ENCODE measurements at regions not wholly inside any gene's neighbourhood (a gene's known extent, or its start where the extent isn't known, plus 50 kb on each side); places are given as distances from the start of the nearest gene placed in this dataset.

DNA sequence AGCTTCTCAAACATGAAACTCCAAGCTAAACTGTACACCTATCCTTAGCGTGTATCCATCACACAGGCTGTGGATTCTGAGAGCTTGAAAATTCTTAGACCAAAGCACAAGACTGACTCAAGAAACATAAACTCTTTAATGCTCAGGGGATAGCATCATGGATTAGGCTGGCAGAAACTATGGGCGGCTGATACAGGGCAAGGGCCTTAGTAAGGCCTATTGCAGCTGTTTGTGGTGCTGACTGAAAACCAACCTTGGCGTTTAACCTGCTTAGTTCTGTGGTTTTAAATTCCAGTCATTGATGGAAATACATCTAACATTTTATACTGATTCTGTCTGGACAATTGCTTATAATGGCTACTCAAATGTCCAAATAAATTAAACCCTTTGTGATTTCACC, 183.7 kb downstream of the TLR4 start:
- Mint-ChIP-seq H3K4me3 (no peak overlapping the region), H3K27ac (no peak overlapping the region), H3K27me3 (ENCODE audit: insufficient read depth, low read depth) (peaks cover 2% of the 10 kb centered on the region), H3K4me1 (peaks cover 4% of the 10 kb centered on the region), H3K9me3 (no peaks in the 10 kb centered on the region), H3K36me3 (no peaks in the 10 kb centered on the region)
- H3F3A ChIP-seq (ENCODE audit: low read depth), result no peaks in the 10 kb centered on the region
- no peaks in the 10 kb centered on the region for H3K27me3 ChIP-seq
- H3K79me2 ChIP-seq (ENCODE audit: low read depth), result no peaks in the 10 kb centered on the region
- H4K20me1 ChIP-seq (ENCODE audit: low read depth), result no peaks in the 10 kb centered on the region
- no peak overlapping the region for H3K4me2 ChIP-seq
- no peak for TF ChIP-seq EZH2 (IDR thresholded peaks at IDR 0.05)
- TF ChIP-seq, protein P1, sequence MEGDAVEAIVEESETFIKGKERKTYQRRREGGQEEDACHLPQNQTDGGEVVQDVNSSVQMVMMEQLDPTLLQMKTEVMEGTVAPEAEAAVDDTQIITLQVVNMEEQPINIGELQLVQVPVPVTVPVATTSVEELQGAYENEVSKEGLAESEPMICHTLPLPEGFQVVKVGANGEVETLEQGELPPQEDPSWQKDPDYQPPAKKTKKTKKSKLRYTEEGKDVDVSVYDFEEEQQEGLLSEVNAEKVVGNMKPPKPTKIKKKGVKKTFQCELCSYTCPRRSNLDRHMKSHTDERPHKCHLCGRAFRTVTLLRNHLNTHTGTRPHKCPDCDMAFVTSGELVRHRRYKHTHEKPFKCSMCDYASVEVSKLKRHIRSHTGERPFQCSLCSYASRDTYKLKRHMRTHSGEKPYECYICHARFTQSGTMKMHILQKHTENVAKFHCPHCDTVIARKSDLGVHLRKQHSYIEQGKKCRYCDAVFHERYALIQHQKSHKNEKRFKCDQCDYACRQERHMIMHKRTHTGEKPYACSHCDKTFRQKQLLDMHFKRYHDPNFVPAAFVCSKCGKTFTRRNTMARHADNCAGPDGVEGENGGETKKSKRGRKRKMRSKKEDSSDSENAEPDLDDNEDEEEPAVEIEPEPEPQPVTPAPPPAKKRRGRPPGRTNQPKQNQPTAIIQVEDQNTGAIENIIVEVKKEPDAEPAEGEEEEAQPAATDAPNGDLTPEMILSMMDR (IDR thresholded peaks at IDR 0.05), result no peak
- TF ChIP-seq EZH2phosphoT487 (IDR thresholded peaks at IDR 0.05), result no peak
- no peaks in the 10 kb centered on the region for H3K9me3 ChIP-seq (ENCODE audit: low read depth)
- no peak overlapping the region for H3K9ac ChIP-seq
- DNase-seq (ENCODE audit: low spot score), result no peak
- no peaks in the 10 kb centered on the region for H3K36me3 ChIP-seq
- H3K4me1 ChIP-seq, result no peaks in the 10 kb centered on the region
- H2AFZ ChIP-seq (replicated peaks), result no peak overlapping the region
- no peak overlapping the region for H3K27ac ChIP-seq
- no peak overlapping the region for H3K4me3 ChIP-seq

DNA sequence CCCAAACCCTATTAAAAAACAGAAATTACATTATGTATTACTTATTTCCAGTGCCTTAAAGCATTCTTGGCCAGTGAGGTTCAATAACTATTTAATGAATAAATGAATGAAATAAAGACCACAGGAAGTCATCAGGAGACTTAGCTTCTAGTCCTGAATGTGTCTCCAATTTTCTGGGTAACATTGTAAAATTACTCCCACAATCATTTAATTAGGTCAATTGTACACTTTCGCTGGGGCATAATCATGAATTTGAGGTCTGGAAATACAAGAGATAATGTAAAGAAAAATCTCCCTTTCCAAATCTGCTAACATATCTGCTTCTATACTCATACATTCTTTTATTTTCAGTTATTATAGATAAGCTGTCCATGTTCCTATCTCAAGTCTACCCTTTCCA, 199.2 kb downstream of the TLR4 start:
- Histone ChIP-seq H3K27ac (no peak overlapping the region), H3K79me2 (ENCODE audit: low read depth) (no peaks in the 10 kb centered on the region), H3K9me3 (ENCODE audit: low read depth) (no peaks in the 10 kb centered on the region), H3K4me3 (no peak overlapping the region), H3K9ac (no peak overlapping the region), H3F3A (ENCODE audit: low read depth) (no peaks in the 10 kb centered on the region), H3K4me1 (no peaks in the 10 kb centered on the region), H3K4me2 (no peak overlapping the region), H3K27me3 (no peaks in the 10 kb centered on the region), H3K36me3 (no peaks in the 10 kb centered on the region), H4K20me1 (ENCODE audit: low read depth) (no peaks in the 10 kb centered on the region), H2AFZ (replicated peaks) (no peak overlapping the region)
- Mint-ChIP-seq H3K36me3 (no peaks in the 10 kb centered on the region), H3K9me3 (no peaks in the 10 kb centered on the region), H3K4me1 (no peaks in the 10 kb centered on the region), H3K27me3 (ENCODE audit: insufficient read depth, low read depth) (no peaks in the 10 kb centered on the region), H3K4me3 (no peak overlapping the region), H3K27ac (no peak overlapping the region)
- TF ChIP-seq EZH2 (IDR thresholded peaks at IDR 0.05) (no peak), EZH2phosphoT487 (IDR thresholded peaks at IDR 0.05) (no peak)
- TF ChIP-seq, protein P1 (IDR thresholded peaks at IDR 0.05), result no peak
- no peak for DNase-seq (ENCODE audit: low spot score)

DNA sequence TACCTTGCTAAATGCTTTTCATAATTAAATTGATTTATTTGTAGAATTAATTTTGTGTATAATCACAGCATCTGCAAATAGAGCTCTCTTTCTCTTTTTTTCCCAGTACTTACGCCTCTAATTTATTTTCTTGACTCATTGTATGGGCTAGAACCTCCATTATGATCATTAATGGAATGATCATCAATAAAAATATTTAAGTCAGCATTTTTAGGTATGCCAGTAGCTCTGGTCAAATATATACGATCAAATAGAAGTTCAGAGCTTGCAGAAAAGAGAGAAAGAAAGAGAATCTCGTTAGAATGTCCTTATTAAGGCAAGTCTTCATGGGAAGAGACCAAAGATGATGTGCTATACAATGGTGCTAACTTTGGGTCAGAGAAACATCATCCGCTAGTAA, 202.6 kb downstream of the TLR4 start:
- DNase-seq (ENCODE audit: low spot score), result no peak
- H3K27ac ChIP-seq, result no peak overlapping the region
- TF ChIP-seq EZH2 (IDR thresholded peaks at IDR 0.05), result no peak
- no peaks in the 10 kb centered on the region for H4K20me1 ChIP-seq (ENCODE audit: low read depth)
- Mint-ChIP-seq H3K36me3 (no peaks in the 10 kb centered on the region), H3K27ac (no peak overlapping the region), H3K27me3 (ENCODE audit: insufficient read depth, low read depth) (no peaks in the 10 kb centered on the region), H3K4me1 (no peaks in the 10 kb centered on the region), H3K4me3 (no peak overlapping the region), H3K9me3 (peaks cover 17% of the 10 kb centered on the region)
- H3K4me2 ChIP-seq, result no peak overlapping the region
- no peaks in the 10 kb centered on the region for H3F3A ChIP-seq (ENCODE audit: low read depth)
- no peak overlapping the region for H3K9ac ChIP-seq
- no peaks in the 10 kb centered on the region for H3K36me3 ChIP-seq
- H3K79me2 ChIP-seq (ENCODE audit: low read depth), result no peaks in the 10 kb centered on the region
- no peak overlapping the region for H3K4me3 ChIP-seq
- no peak overlapping the region for H2AFZ ChIP-seq (replicated peaks)
- no peaks in the 10 kb centered on the region for H3K27me3 ChIP-seq
- no peaks in the 10 kb centered on the region for H3K4me1 ChIP-seq
- no peaks in the 10 kb centered on the region for H3K9me3 ChIP-seq (ENCODE audit: low read depth)

DNA sequence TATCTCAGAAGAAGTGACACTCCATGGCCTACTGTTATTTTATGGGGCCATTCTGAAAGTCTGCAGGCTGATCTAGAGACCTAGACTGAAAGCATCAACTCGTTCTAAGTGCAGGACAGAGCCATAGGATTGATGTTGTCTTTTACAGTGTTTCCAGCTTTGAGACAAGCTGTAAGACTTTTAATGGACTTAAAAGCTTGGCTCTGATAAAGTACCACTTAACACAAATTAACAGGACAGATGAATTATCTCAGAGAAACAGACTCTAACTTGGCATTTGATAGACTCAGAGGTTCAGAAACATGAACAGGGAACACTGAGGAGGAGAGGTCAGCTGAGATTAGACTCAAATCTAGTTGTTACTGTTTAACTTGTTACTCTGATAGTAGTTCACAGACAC, 203.2 kb downstream of the TLR4 start:
- H2AFZ ChIP-seq (replicated peaks), result no peak overlapping the region
- Mint-ChIP-seq H3K4me1 (no peaks in the 10 kb centered on the region), H3K9me3 (peaks cover 19% of the 10 kb centered on the region)

More for the DNA sequence above, 203.2 kb downstream of the TLR4 start:
- Histone ChIP-seq H3K27ac (no peak overlapping the region), H3K36me3 (no peaks in the 10 kb centered on the region), H3F3A (ENCODE audit: low read depth) (no peaks in the 10 kb centered on the region), H4K20me1 (ENCODE audit: low read depth) (no peaks in the 10 kb centered on the region), H3K9me3 (ENCODE audit: low read depth) (peaks cover 6% of the 10 kb centered on the region), H3K4me3 (no peak overlapping the region), H3K4me2 (no peak overlapping the region), H3K79me2 (ENCODE audit: low read depth) (no peaks in the 10 kb centered on the region), H3K4me1 (no peaks in the 10 kb centered on the region), H3K27me3 (no peaks in the 10 kb centered on the region), H3K9ac (no peak overlapping the region)
- H3K36me3 Mint-ChIP-seq, result no peaks in the 10 kb centered on the region
- DNase-seq (ENCODE audit: low spot score), result no peak
- H3K27me3 Mint-ChIP-seq (ENCODE audit: insufficient read depth, low read depth), result no peaks in the 10 kb centered on the region
- no peak overlapping the region for H3K4me3 Mint-ChIP-seq
- TF ChIP-seq EZH2phosphoT487 (IDR thresholded peaks at IDR 0.05) (no peak), EZH2 (IDR thresholded peaks at IDR 0.05) (no peak)
- TF ChIP-seq, protein P1 (IDR thresholded peaks at IDR 0.05), result no peak
- no peak overlapping the region for H3K27ac Mint-ChIP-seq
